OCI-LY7 (cell line): ENCODE measurements at regions not wholly inside any gene's neighbourhood (a gene's known extent, or its start where the extent isn't known, plus 50 kb on each side); places are given as distances from the start of the nearest gene placed in this dataset.

Experiments used
- BruUV-seq: library from RNA; stranded (reverse); fragments of 400-500 nt; replicated peaks from 2 replicates; lab custom pipeline; 2021; lab: Mats Ljungman, UMichigan
- CTCF ChIA-PET: fragments of 300-600 bp; sonication (Branson Sonifier 250); formaldehyde crosslinking; loops from one replicate; lab custom pipeline; 2022; ENCODE audit warnings: antibody characterized with exemption; ENCODE audit not compliant: unreplicated experiment; lab: Charles Lee
- POLR2A ChIA-PET: fragments of 300-600 bp; sonication (Branson Sonifier 250); formaldehyde crosslinking; loops from one replicate; lab custom pipeline; 2022; ENCODE audit warnings: antibody characterized with exemption; lab: Charles Lee
- DNase-seq: peaks from one replicate; pipeline ENCODE4 v3.0.0-alpha.2; 2015; ENCODE audit warnings: low spot score
- H2AFZ ChIP-seq: fragments of 200-600 bp; sonication (generic), shearing (Covaris generic); 2 replicates; pipeline ENCODE4 v1.6.1; 2014; ENCODE audit warnings: mild to moderate bottlenecking, antibody characterized with exemption, low read length, moderate library complexity
- H3K27ac ChIP-seq: fragments of 200-600 bp; sonication (generic); 2 replicates; pipeline ENCODE4 v1.5.1; 2014; ENCODE audit warnings: mixed run types, low read depth, mild to moderate bottlenecking, moderate library complexity, low read length, inconsistent platforms; ENCODE audit not compliant: poor library complexity, severe bottlenecking
- H3K36me3 ChIP-seq: fragments of 200-600 bp; sonication (generic); 2 replicates; pipeline ENCODE4 v1.6.1; 2014; ENCODE audit warnings: mild to moderate bottlenecking, antibody characterized with exemption, low read length, moderate library complexity, mixed read lengths; ENCODE audit not compliant: insufficient read depth
- H3K4me1 ChIP-seq: fragments of 200-600 bp; sonication (generic); 2 replicates; pipeline ENCODE4 v1.5.1; 2014; ENCODE audit warnings: mild to moderate bottlenecking, low read length; ENCODE audit not compliant: insufficient read depth, poor library complexity, severe bottlenecking
- H3K4me2 ChIP-seq: fragments of 200-600 bp; sonication (generic); 2 replicates; pipeline ENCODE4 v1.6.1; 2014; ENCODE audit warnings: mild to moderate bottlenecking, low read length
- H3K4me3 ChIP-seq: fragments of 200-600 bp; sonication (generic); 2 replicates; pipeline ENCODE4 v1.5.1; 2014; ENCODE audit warnings: mild to moderate bottlenecking, low read depth, low read length; ENCODE audit not compliant: poor library complexity, severe bottlenecking
- H3K79me2 ChIP-seq: fragments of 200-600 bp; sonication (generic); 2 replicates; pipeline ENCODE4 v1.6.1; 2016; ENCODE audit warnings: low read depth, mild to moderate bottlenecking, low read length, moderate library complexity, mixed read lengths; ENCODE audit not compliant: insufficient read depth
- H3K9me2 ChIP-seq: fragments of 200-600 bp; sonication (generic); 2 replicates; pipeline ENCODE4 v1.6.1; 2016; ENCODE audit warnings: mild to moderate bottlenecking, low read length, mixed read lengths; ENCODE audit not compliant: insufficient read depth
- H3K9me3 ChIP-seq: fragments of 200-600 bp; sonication (generic); 2 replicates; pipeline ENCODE4 v1.6.1; 2014; ENCODE audit warnings: mild to moderate bottlenecking, mixed run types, low read length, mixed read lengths
- H4K20me1 ChIP-seq: fragments of 200-600 bp; sonication (generic); 2 replicates; pipeline ENCODE4 v1.6.1; 2014; ENCODE audit warnings: mild to moderate bottlenecking, antibody characterized with exemption, low read length, moderate library complexity, mixed read lengths; ENCODE audit not compliant: insufficient read depth
- CTCF ChIP-seq: fragments of 200-600 bp; sonication (generic); conservative IDR thresholded peaks from 2 replicates; pipeline ENCODE4 v1.5.1; 2014; ENCODE audit warnings: mild to moderate bottlenecking, antibody characterized with exemption, low read length, moderate library complexity, mixed read lengths
- EZH2phosphoT487 ChIP-seq: fragments of 200-600 bp; sonication (generic); IDR thresholded peaks from 2 replicates; pipeline ENCODE4 v1.6.1; 2018; ENCODE audit warnings: low read depth, borderline replicate concordance, mild to moderate bottlenecking, mixed run types, antibody characterized with exemption, low read length, moderate library complexity, mixed read lengths
- intact Hi-C: fragments of 100-400 bp; cut with micrococcal nuclease; formaldehyde crosslinking; loops from one replicate; pipeline ENCODE4 v1.10.0; 2022; ENCODE audit not compliant: unreplicated experiment

GRCh38 chr4:167721617-167722486 lies 370.5 kb upstream of the ANXA10 start:
- Histone ChIP-seq H3K4me3 (no peak overlapping the region), H2AFZ (no peak overlapping the region), H3K9me3 (no peaks in the 10 kb centered on the region), H3K4me2 (no peak overlapping the region), H3K27ac (no peak overlapping the region), H3K9me2 (no peaks in the 10 kb centered on the region), H3K36me3 (no peaks in the 10 kb centered on the region), H3K4me1 (no peaks in the 10 kb centered on the region), H3K79me2 (no peaks in the 10 kb centered on the region), H4K20me1 (no peaks in the 10 kb centered on the region)
- intact Hi-C loops: no loop called here
- ChIA-PET CTCF (no interaction called here), POLR2A (interaction anchor here (0.6 to 0.8 kb wide), 2 partner anchors 20 to 1344 kb away, joined by 3 to 8 read pairs; no protein-coding TSS in a partner anchor)
- DNase-seq: no peak
- TF ChIP-seq CTCF (no peak), EZH2phosphoT487 (no peak)
- BruUV-seq: no TSS peak

- no peaks in the 10 kb centered on the region for H3K79me2 ChIP-seq
- intact Hi-C loops: no loop called here
- H3K9me3 ChIP-seq: no peaks in the 10 kb centered on the region
- H3K4me1 ChIP-seq: no peaks in the 10 kb centered on the region
- H3K27ac ChIP-seq: no peak overlapping the region
- H3K4me2 ChIP-seq: no peak overlapping the region
- BruUV-seq: no TSS peak
- no peaks in the 10 kb centered on the region for H4K20me1 ChIP-seq
- H3K4me3 ChIP-seq: no peak overlapping the region
- H3K36me3 ChIP-seq: no peaks in the 10 kb centered on the region
- no peak for DNase-seq
- ChIA-PET CTCF (no interaction called here), POLR2A (interaction anchor here (0.6 kb wide), 1 partner anchor 1344 kb away, joined by 8 read pairs; no protein-coding TSS in a partner anchor)
- H2AFZ ChIP-seq: no peak overlapping the region
- TF ChIP-seq EZH2phosphoT487 (no peak), CTCF (no peak)
- H3K9me2 ChIP-seq: no peaks in the 10 kb centered on the region
Measured at GRCh38 chr4:167722487-167722808, 369.9 kb upstream of the ANXA10 start.

- DNase-seq: no peak
- no peak overlapping the region for H3K4me2 ChIP-seq
- H3K79me2 ChIP-seq: no peaks in the 10 kb centered on the region
- no peaks in the 10 kb centered on the region for H3K4me1 ChIP-seq
- no peak overlapping the region for H2AFZ ChIP-seq
- ChIA-PET CTCF (no interaction called here), POLR2A (no interaction called here)
- H3K27ac ChIP-seq: no peak overlapping the region
- no peak for TF ChIP-seq CTCF
- TF ChIP-seq EZH2phosphoT487: no peak
- no peaks in the 10 kb centered on the region for H4K20me1 ChIP-seq
- H3K4me3 ChIP-seq: no peak overlapping the region
- no peaks in the 10 kb centered on the region for H3K36me3 ChIP-seq
- BruUV-seq: no TSS peak
- no peaks in the 10 kb centered on the region for H3K9me2 ChIP-seq
- H3K9me3 ChIP-seq: no peaks in the 10 kb centered on the region
- intact Hi-C loops: no loop called here
Measured at GRCh38 chr4:167724941-167725340, 367.4 kb upstream of the ANXA10 start.
